Loucy (cell line): ENCODE measurements at regions not wholly inside any gene's neighbourhood (a gene's known extent, or its start where the extent isn't known, plus 50 kb on each side); places are given as distances from the start of the nearest gene placed in this dataset.

Experiments
- H2AFZ ChIP-seq: fragments of 200-600 bp; sonication (generic); 2 replicates; pipeline ENCODE4 v1.6.0; 2016; ENCODE audit warnings: antibody characterized with exemption, mild to moderate bottlenecking, low read length, moderate library complexity
- H3F3A ChIP-seq: fragments of 200-600 bp; 2 replicates; pipeline ENCODE4 v1.6.0; 2016; ENCODE audit warnings: antibody characterized with exemption, low read depth, mild to moderate bottlenecking
- H3K27me3 ChIP-seq: fragments of 200-600 bp; sonication (generic); 2 replicates; pipeline ENCODE4 v1.6.1; 2014; ENCODE audit warnings: low read length, mild to moderate bottlenecking; ENCODE audit not compliant: insufficient read depth, poor library complexity, severe bottlenecking
- H3K36me3 ChIP-seq: fragments of 200-600 bp; sonication (generic); 2 replicates; pipeline ENCODE4 v1.6.1; 2016; ENCODE audit warnings: low read length; ENCODE audit not compliant: insufficient read depth
- H3K4me1 ChIP-seq: fragments of 200-600 bp; sonication (generic); 2 replicates; pipeline ENCODE4 v1.5.1; 2014; ENCODE audit warnings: low read length, mild to moderate bottlenecking; ENCODE audit not compliant: insufficient read depth, poor library complexity, severe bottlenecking
- H3K4me2 ChIP-seq: fragments of 200-600 bp; sonication (generic); 2 replicates; pipeline ENCODE4 v1.6.0; 2014; ENCODE audit warnings: antibody characterized with exemption, low read length, low read depth, mild to moderate bottlenecking; ENCODE audit not compliant: poor library complexity, severe bottlenecking
- H3K4me3 ChIP-seq: fragments of 200-600 bp; sonication (generic); 2 replicates; pipeline ENCODE4 v1.5.1; 2014; ENCODE audit warnings: low read length, mild to moderate bottlenecking, mixed read lengths; ENCODE audit not compliant: poor library complexity, severe bottlenecking
- H3K79me2 ChIP-seq: fragments of 200-600 bp; sonication (generic); 2 replicates; pipeline ENCODE4 v1.6.1; 2014; ENCODE audit warnings: low read length; ENCODE audit not compliant: insufficient read depth
- H3K9ac ChIP-seq: fragments of 200-600 bp; sonication (generic); 2 replicates; pipeline ENCODE4 v1.6.0; 2014; ENCODE audit warnings: mild to moderate bottlenecking, low read depth, low read length, moderate library complexity; ENCODE audit not compliant: poor library complexity, severe bottlenecking
- H3K9me2 ChIP-seq: fragments of 200-600 bp; sonication (generic); replicated peaks from 2 replicates; pipeline ENCODE4 v1.6.1; 2016; ENCODE audit warnings: low read depth, low read length, mixed read lengths
- H3K9me3 ChIP-seq: fragments of 200-600 bp; sonication (generic); 2 replicates; pipeline ENCODE4 v1.6.1; 2014; ENCODE audit warnings: mild to moderate bottlenecking, antibody characterized with exemption, low read length, low read depth; ENCODE audit not compliant: insufficient read depth
- H4K20me1 ChIP-seq: fragments of 200-600 bp; sonication (generic); 2 replicates; pipeline ENCODE4 v1.6.0; 2014; ENCODE audit warnings: antibody characterized with exemption, low read length, mild to moderate bottlenecking; ENCODE audit not compliant: insufficient read depth, poor library complexity, severe bottlenecking
- CTCF ChIP-seq: fragments of 200-600 bp; sonication (generic); conservative IDR thresholded peaks from 2 replicates; pipeline ENCODE4 v1.5.1; 2014; ENCODE audit warnings: mild to moderate bottlenecking, antibody characterized with exemption, low read length
- EZH2phosphoT487 ChIP-seq: fragments of 200-600 bp; IDR thresholded peaks from 2 replicates; pipeline ENCODE4 v1.6.1; 2018; ENCODE audit warnings: antibody characterized with exemption, mild to moderate bottlenecking, moderate library complexity, borderline replicate concordance

- Histone ChIP-seq H3K9me3 (no peaks in the 10 kb centered on the region), H3K79me2 (no peaks in the 10 kb centered on the region), H3K27me3 (no peaks in the 10 kb centered on the region), H3K9me2 (no peaks in the 10 kb centered on the region), H3K4me3 (no peak overlapping the region), H3K9ac (no peak overlapping the region), H3K4me1 (no peaks in the 10 kb centered on the region), H3K4me2 (no peak overlapping the region), H3F3A (no peaks in the 10 kb centered on the region), H4K20me1 (no peaks in the 10 kb centered on the region), H3K36me3 (no peaks in the 10 kb centered on the region), H2AFZ (no peak overlapping the region)
- TF ChIP-seq EZH2phosphoT487 (no peak), CTCF (no peak)
Observed at GRCh38 chr4:126057371-126057770, 742.6 kb downstream of the FAT4 start.

DNA sequence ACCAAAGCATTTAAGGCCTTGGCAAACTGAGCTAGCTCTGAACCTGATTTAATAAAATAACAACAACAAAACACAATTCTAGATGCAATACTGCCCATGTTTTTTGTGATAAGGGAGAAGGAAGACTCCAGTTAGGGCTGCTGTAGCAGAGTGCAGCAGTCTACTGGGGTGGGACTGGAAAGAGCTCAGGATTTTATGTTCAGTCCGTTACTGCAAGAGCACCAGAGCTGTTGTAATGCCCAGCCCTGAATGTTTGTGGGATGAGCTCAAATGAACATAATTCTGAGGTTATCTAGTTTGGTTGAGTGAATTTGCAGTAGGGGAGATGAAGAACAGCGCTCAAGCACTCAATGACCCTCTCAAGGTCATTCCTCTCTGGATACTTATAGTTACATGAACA lies 743.8 kb downstream of the FAT4 start:
- H3K9me3 ChIP-seq: no peaks in the 10 kb centered on the region
- H2AFZ ChIP-seq: no peak overlapping the region
- no peaks in the 10 kb centered on the region for H3K4me1 ChIP-seq
- no peaks in the 10 kb centered on the region for H3K27me3 ChIP-seq
- TF ChIP-seq EZH2phosphoT487 (no peak), CTCF (no peak)
- no peak overlapping the region for H3K4me2 ChIP-seq
- no peaks in the 10 kb centered on the region for H3K79me2 ChIP-seq
- H3K9me2 ChIP-seq: no peaks in the 10 kb centered on the region
- no peaks in the 10 kb centered on the region for H4K20me1 ChIP-seq
- H3K9ac ChIP-seq: no peak overlapping the region
- H3K36me3 ChIP-seq: no peaks in the 10 kb centered on the region
- no peaks in the 10 kb centered on the region for H3F3A ChIP-seq
- no peak overlapping the region for H3K4me3 ChIP-seq

GRCh38 chr4:126061655-126062054 lies 746.9 kb downstream of the FAT4 start:
- Histone ChIP-seq H3K79me2 (no peaks in the 10 kb centered on the region), H3K4me3 (no peak overlapping the region), H4K20me1 (no peaks in the 10 kb centered on the region), H3K36me3 (no peaks in the 10 kb centered on the region), H3K27me3 (no peaks in the 10 kb centered on the region), H3K9me3 (no peaks in the 10 kb centered on the region), H3K4me1 (no peaks in the 10 kb centered on the region), H3K9ac (no peak overlapping the region), H2AFZ (no peak overlapping the region), H3K4me2 (no peak overlapping the region), H3F3A (no peaks in the 10 kb centered on the region), H3K9me2 (no peaks in the 10 kb centered on the region)
- TF ChIP-seq EZH2phosphoT487: no peak
- TF ChIP-seq CTCF: no peak
